ENCODE measurements at regions not wholly inside any gene's neighbourhood (a gene's known extent, or its start where the extent isn't known, plus 50 kb on each side); places are given as distances from the start of the nearest gene placed in this dataset.
A peak's percentile ranks its signal among the peaks of the same experiment; 100 is the strongest.

DNA sequence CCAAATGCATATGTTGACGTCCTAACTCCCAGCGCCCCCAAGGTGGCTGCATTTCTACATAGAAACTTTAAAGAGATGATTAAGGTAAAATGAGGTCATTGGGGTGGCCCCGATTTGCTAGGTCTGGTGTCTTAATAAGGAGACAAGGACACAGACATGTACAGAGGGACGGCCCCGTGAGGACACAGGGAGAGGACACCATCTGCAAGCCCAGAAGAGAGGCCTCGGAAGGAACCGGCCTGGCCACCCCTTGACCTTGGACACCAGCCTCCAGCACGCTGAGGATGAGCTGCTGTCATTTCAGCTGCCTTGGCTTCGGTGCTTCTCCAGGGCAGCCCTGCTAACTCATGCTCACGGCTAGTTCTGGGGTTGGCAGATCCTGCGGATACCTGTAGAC lies 73.2 kb downstream of the MRPL36 start (continued):
- no peak for TF ChIP-seq ZNF518A (tag by site-specific recombination; conservative IDR thresholded peaks at IDR 0.05; ENCODE audit: low read depth)
- TF ChIP-seq ZNF560 (tag by site-specific recombination; IDR thresholded peaks at IDR 0.05; ENCODE audit: borderline replicate concordance): no peak
- TF ChIP-seq SETDB1 (IDR thresholded peaks at IDR 0.05; ENCODE audit: insufficient read length, low read length): no peak
- TF ChIP-seq ZBTB21 (tag by site-specific recombination; IDR thresholded peaks at IDR 0.05): no peak
- TF ChIP-seq ZNF174 (tag by site-specific recombination; IDR thresholded peaks at IDR 0.05): no peak

GRCh38 chr5:1725641-1726468 lies 73.8 kb downstream of the MRPL36 start:
- TF ChIP-seq EGR2 (tag by site-specific recombination; IDR thresholded peaks at IDR 0.05; ENCODE audit: low read depth): 0 out of 2 replicates have a peak, but pooled peaks have one; percentile 21
- TF ChIP-seq ZFHX2 (tag by site-specific recombination; conservative IDR thresholded peaks at IDR 0.05): peak; percentile 37
- no peak for TF ChIP-seq ZNF214 (tag by site-specific recombination; IDR thresholded peaks at IDR 0.05; ENCODE audit: borderline replicate concordance)
- POLR2A ChIA-PET: no interaction called here

GRCh38 chr5:1724822-1725602 lies 74.6 kb downstream of the MRPL36 start:
- Histone ChIP-seq H3K36me3 (ENCODE audit: control insufficient read depth in 2 of 2, insufficient read depth in 1 of 2, low read length in 2 of 2) (no peaks in the 10 kb centered on the region), H3K4me1 (ENCODE audit: control insufficient read depth, insufficient read depth, low read length) (no peaks in the 10 kb centered on the region), H3K9me3 (ENCODE audit: control insufficient read depth, insufficient read depth, low read depth, low read length) (no peaks in the 10 kb centered on the region), H3K27ac (ENCODE audit: extremely low read depth, low read depth, low read length) (no peak overlapping the region), H3K4me3 (ENCODE audit: low read depth, low read length) (no peak overlapping the region)
- ChIA-PET POLR2A (no interaction called here), CTCF (no interaction called here)
- TF ChIP-seq, protein P1, sequence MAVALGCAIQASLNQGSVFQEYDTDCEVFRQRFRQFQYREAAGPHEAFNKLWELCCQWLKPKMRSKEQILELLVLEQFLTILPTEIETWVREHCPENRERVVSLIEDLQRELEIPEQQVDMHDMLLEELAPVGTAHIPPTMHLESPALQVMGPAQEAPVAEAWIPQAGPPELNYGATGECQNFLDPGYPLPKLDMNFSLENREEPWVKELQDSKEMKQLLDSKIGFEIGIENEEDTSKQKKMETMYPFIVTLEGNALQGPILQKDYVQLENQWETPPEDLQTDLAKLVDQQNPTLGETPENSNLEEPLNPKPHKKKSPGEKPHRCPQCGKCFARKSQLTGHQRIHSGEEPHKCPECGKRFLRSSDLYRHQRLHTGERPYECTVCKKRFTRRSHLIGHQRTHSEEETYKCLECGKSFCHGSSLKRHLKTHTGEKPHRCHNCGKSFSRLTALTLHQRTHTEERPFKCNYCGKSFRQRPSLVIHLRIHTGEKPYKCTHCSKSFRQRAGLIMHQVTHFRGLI (tag by site-specific recombination; IDR thresholded peaks at IDR 0.05): no peak
- TF ChIP-seq SP2 (tag by site-specific recombination; IDR thresholded peaks at IDR 0.05): no peak
- peak; percentile 21; the same call in 1 of the 2 replicates for TF ChIP-seq KLF1 (tag by site-specific recombination; IDR thresholded peaks at IDR 0.05)
- no peak for TF ChIP-seq ZNF510 (tag by site-specific recombination; IDR thresholded peaks at IDR 0.05; ENCODE audit: insufficient replicate concordance)
- TF ChIP-seq, protein P2, sequence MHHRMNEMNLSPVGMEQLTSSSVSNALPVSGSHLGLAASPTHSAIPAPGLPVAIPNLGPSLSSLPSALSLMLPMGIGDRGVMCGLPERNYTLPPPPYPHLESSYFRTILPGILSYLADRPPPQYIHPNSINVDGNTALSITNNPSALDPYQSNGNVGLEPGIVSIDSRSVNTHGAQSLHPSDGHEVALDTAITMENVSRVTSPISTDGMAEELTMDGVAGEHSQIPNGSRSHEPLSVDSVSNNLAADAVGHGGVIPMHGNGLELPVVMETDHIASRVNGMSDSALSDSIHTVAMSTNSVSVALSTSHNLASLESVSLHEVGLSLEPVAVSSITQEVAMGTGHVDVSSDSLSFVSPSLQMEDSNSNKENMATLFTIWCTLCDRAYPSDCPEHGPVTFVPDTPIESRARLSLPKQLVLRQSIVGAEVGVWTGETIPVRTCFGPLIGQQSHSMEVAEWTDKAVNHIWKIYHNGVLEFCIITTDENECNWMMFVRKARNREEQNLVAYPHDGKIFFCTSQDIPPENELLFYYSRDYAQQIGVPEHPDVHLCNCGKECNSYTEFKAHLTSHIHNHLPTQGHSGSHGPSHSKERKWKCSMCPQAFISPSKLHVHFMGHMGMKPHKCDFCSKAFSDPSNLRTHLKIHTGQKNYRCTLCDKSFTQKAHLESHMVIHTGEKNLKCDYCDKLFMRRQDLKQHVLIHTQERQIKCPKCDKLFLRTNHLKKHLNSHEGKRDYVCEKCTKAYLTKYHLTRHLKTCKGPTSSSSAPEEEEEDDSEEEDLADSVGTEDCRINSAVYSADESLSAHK (tag by site-specific recombination; IDR thresholded peaks at IDR 0.05): no peak
- no peak for TF ChIP-seq ZNF518A (tag by site-specific recombination; conservative IDR thresholded peaks at IDR 0.05; ENCODE audit: low read depth)

More at GRCh38 chr5:1725641-1726468, 73.8 kb downstream of the MRPL36 start:
- H3K36me3 ChIP-seq (ENCODE audit: control insufficient read depth in 2 of 2, insufficient read depth in 1 of 2, low read length in 2 of 2): no peaks in the 10 kb centered on the region
- H3K27ac ChIP-seq (ENCODE audit: extremely low read depth, low read depth, low read length): no peak overlapping the region
- H3K4me1 ChIP-seq (ENCODE audit: control insufficient read depth, insufficient read depth, low read length): no peaks in the 10 kb centered on the region
- no peaks in the 10 kb centered on the region for H3K9me3 ChIP-seq (ENCODE audit: control insufficient read depth, insufficient read depth, low read depth, low read length)
- H3K4me3 ChIP-seq (ENCODE audit: low read depth, low read length): no peak overlapping the region
- CTCF ChIA-PET: interaction anchor here (1.1 kb wide), 1 partner anchor 11 kb away, joined by 3 read pairs; no protein-coding TSS in a partner anchor

All from HEK293 (cell line).